Activated CD8-positive, alpha-beta T cell treated with anti-CD3 and anti-CD28 coated beads for 36 hours (primary cell): ENCODE measurements at regions not wholly inside any gene's neighbourhood (a gene's known extent, or its start where the extent isn't known, plus 50 kb on each side); places are given as distances from the start of the nearest gene placed in this dataset.

Experiments used
- ATAC-seq: fragments of 200-7000 bp; cut with Tn5 transposase; one replicate; pipeline ENCODE4 v1.10.0; 2021; ENCODE audit warnings: mild to moderate bottlenecking, moderate library complexity
- CTCF ChIA-PET: fragments of 350-600 bp; sonication (Branson Sonifier 250); formaldehyde crosslinking; loops from one replicate; lab custom pipeline; 2021; ENCODE audit warnings: antibody characterized with exemption; lab: Charles Lee
- POLR2A ChIA-PET: fragments of 350-600 bp; sonication (Branson Sonifier 250); formaldehyde crosslinking; loops from one replicate; lab custom pipeline; 2021; ENCODE audit warnings: antibody characterized with exemption; lab: Charles Lee
- DNase-seq: peaks from one replicate; pipeline ENCODE4 v3.0.0-alpha.2; 2020
- H3K27ac Mint-ChIP-seq: one replicate; pipeline ENCODE4 v1.8.0; 2021; ENCODE audit warnings: mild to moderate bottlenecking, mixed read lengths
- H3K27me3 Mint-ChIP-seq: one replicate; pipeline ENCODE4 v1.8.0; 2021; ENCODE audit warnings: mixed read lengths
- H3K36me3 Mint-ChIP-seq: one replicate; pipeline ENCODE4 v1.8.0; 2021; ENCODE audit warnings: low read depth, mixed read lengths
- H3K4me1 Mint-ChIP-seq: one replicate; pipeline ENCODE4 v1.8.0; 2021; ENCODE audit warnings: low read depth, mixed read lengths
- H3K4me3 Mint-ChIP-seq: one replicate; pipeline ENCODE4 v1.8.0; 2021; ENCODE audit warnings: mild to moderate bottlenecking, moderate library complexity, mixed read lengths
- H3K9me3 Mint-ChIP-seq: one replicate; pipeline ENCODE4 v1.8.0; 2021; ENCODE audit warnings: mixed read lengths
- intact Hi-C: fragments of 100-400 bp; cut with micrococcal nuclease; formaldehyde crosslinking; loops from one replicate; pipeline ENCODE4 v1.10.0; 2022
- TF ChIP-seq, protein P1 (sequence below): fragments of 200-600 bp; IDR thresholded peaks from one replicate; pipeline ENCODE4 v1.8.0; 2022; ENCODE audit warnings: antibody characterized with exemption, mild to moderate bottlenecking

DNA sequence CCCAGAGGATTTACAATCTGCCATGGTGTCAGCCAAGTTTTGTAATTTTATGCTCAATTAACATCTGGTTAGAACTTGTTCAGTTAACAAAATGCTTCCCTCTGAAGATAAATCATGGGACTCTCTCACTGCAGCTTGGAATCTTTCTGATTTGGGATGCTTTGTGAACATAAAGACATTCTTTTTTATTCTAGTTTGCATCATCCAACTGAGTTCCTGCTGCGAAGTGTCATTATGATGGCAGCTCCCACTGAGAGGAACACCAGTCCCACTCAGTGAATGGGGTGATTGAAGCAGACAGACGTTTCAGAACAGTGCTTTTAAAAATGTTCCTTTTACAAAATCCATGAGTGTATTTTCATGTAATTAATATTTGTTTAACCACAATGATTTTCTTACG lies 863.8 kb downstream of the TLE4 start:
- intact Hi-C loops, result no loop called here
- Mint-ChIP-seq H3K4me3 (no peak overlapping the region), H3K9me3 (peaks cover 3% of the 10 kb centered on the region), H3K36me3 (no peaks in the 10 kb centered on the region), H3K4me1 (no peaks in the 10 kb centered on the region), H3K27me3 (no peaks in the 10 kb centered on the region), H3K27ac (no peak overlapping the region)
- ChIA-PET CTCF (no interaction called here), POLR2A (no interaction called here)
- no peak for ATAC-seq
- no peak for DNase-seq
- TF ChIP-seq, protein P1, sequence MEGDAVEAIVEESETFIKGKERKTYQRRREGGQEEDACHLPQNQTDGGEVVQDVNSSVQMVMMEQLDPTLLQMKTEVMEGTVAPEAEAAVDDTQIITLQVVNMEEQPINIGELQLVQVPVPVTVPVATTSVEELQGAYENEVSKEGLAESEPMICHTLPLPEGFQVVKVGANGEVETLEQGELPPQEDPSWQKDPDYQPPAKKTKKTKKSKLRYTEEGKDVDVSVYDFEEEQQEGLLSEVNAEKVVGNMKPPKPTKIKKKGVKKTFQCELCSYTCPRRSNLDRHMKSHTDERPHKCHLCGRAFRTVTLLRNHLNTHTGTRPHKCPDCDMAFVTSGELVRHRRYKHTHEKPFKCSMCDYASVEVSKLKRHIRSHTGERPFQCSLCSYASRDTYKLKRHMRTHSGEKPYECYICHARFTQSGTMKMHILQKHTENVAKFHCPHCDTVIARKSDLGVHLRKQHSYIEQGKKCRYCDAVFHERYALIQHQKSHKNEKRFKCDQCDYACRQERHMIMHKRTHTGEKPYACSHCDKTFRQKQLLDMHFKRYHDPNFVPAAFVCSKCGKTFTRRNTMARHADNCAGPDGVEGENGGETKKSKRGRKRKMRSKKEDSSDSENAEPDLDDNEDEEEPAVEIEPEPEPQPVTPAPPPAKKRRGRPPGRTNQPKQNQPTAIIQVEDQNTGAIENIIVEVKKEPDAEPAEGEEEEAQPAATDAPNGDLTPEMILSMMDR, result no peak

- no peaks in the 10 kb centered on the region for H3K36me3 Mint-ChIP-seq
Measured at GRCh38 chr9:80426992-80427391, 855.2 kb downstream of the TLE4 start.

GRCh38 chr9:80417211-80417773 lies 845.5 kb downstream of the TLE4 start:
- ChIA-PET CTCF (no interaction called here), POLR2A (no interaction called here)
- no peak for ATAC-seq
- intact Hi-C loops, result no loop called here
- H3K27me3 Mint-ChIP-seq, result no peaks in the 10 kb centered on the region
- no peaks in the 10 kb centered on the region for H3K36me3 Mint-ChIP-seq
- H3K9me3 Mint-ChIP-seq, result peaks cover 10% of the 10 kb centered on the region
- no peaks in the 10 kb centered on the region for H3K4me1 Mint-ChIP-seq
- TF ChIP-seq, protein P1, result no peak
- H3K27ac Mint-ChIP-seq, result no peak overlapping the region
- no peak for DNase-seq
- no peak overlapping the region for H3K4me3 Mint-ChIP-seq

More at GRCh38 chr9:80426992-80427391, 855.2 kb downstream of the TLE4 start:
- Mint-ChIP-seq H3K27ac (no peak overlapping the region), H3K9me3 (no peaks in the 10 kb centered on the region), H3K27me3 (no peaks in the 10 kb centered on the region), H3K4me1 (no peaks in the 10 kb centered on the region), H3K4me3 (no peak overlapping the region)
- ATAC-seq (no peak), DNase-seq (no peak)
- CTCF ChIA-PET, result no interaction called here
- TF ChIP-seq, protein P1, result no peak
- intact Hi-C loops, result no loop called here
- POLR2A ChIA-PET, result no interaction called here

GRCh38 chr9:80410106-80410505 lies 838.3 kb downstream of the TLE4 start:
- TF ChIP-seq, protein P1, result no peak
- intact Hi-C loops, result no loop called here
- DNase-seq, result no peak
- Mint-ChIP-seq H3K4me3 (no peak overlapping the region), H3K4me1 (no peaks in the 10 kb centered on the region), H3K9me3 (peaks cover 4% of the 10 kb centered on the region), H3K27ac (no peak overlapping the region), H3K36me3 (no peaks in the 10 kb centered on the region), H3K27me3 (no peaks in the 10 kb centered on the region)
- ChIA-PET POLR2A (no interaction called here), CTCF (no interaction called here)
- ATAC-seq, result no peak

- Mint-ChIP-seq H3K27ac (no peak overlapping the region), H3K9me3 (peaks cover 2% of the 10 kb centered on the region), H3K27me3 (no peaks in the 10 kb centered on the region), H3K36me3 (no peaks in the 10 kb centered on the region), H3K4me1 (no peaks in the 10 kb centered on the region), H3K4me3 (no peak overlapping the region)
- CTCF ChIA-PET, result no interaction called here
- ATAC-seq (no peak), DNase-seq (no peak)
- intact Hi-C loops, result no loop called here
- POLR2A ChIA-PET, result no interaction called here
- TF ChIP-seq, protein P1, result no peak
Measured at GRCh38 chr9:80407220-80407619, 835.5 kb downstream of the TLE4 start.
